ENCODE measurements at regions not wholly inside any gene's neighbourhood (a gene's known extent, or its start where the extent isn't known, plus 50 kb on each side); places are given as distances from the start of the nearest gene placed in this dataset.

DNA sequence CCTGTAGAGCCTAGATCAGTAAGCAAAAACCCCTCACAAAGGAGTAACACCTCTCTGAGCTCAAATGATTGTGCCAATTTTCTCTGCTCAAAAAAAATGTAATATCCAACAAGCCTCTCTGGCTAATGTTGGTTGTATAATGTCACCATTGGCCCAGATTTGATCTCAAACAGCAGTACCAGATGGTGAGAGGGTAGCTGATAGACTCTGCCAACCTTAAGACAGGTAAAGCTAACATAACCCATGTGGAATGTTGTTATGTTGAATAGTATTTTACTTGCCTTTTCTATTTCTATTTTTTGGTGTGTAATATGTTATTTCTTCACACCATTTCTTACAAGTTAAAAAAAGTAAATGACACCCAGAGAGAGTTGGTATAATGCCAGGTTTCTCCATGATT is 166.7 kb upstream of the GUCY1A2 start:
- TF ChIP-seq POLR2A (conservative IDR thresholded peaks at IDR 0.05) (no peak), PCBP2 (IDR thresholded peaks at IDR 0.05; ENCODE audit: low read depth, low read length, poor library complexity, severe bottlenecking) (no peak), CTCF (IDR thresholded peaks at IDR 0.05 in 2 of 3, conservative IDR thresholded peaks at IDR 0.05 in 1 of 3; ENCODE audit: insufficient read depth in 2 of 3, low read depth in 1 of 3, low read length in 3 of 3) (no peak)
- TF ChIP-seq, protein P1, sequence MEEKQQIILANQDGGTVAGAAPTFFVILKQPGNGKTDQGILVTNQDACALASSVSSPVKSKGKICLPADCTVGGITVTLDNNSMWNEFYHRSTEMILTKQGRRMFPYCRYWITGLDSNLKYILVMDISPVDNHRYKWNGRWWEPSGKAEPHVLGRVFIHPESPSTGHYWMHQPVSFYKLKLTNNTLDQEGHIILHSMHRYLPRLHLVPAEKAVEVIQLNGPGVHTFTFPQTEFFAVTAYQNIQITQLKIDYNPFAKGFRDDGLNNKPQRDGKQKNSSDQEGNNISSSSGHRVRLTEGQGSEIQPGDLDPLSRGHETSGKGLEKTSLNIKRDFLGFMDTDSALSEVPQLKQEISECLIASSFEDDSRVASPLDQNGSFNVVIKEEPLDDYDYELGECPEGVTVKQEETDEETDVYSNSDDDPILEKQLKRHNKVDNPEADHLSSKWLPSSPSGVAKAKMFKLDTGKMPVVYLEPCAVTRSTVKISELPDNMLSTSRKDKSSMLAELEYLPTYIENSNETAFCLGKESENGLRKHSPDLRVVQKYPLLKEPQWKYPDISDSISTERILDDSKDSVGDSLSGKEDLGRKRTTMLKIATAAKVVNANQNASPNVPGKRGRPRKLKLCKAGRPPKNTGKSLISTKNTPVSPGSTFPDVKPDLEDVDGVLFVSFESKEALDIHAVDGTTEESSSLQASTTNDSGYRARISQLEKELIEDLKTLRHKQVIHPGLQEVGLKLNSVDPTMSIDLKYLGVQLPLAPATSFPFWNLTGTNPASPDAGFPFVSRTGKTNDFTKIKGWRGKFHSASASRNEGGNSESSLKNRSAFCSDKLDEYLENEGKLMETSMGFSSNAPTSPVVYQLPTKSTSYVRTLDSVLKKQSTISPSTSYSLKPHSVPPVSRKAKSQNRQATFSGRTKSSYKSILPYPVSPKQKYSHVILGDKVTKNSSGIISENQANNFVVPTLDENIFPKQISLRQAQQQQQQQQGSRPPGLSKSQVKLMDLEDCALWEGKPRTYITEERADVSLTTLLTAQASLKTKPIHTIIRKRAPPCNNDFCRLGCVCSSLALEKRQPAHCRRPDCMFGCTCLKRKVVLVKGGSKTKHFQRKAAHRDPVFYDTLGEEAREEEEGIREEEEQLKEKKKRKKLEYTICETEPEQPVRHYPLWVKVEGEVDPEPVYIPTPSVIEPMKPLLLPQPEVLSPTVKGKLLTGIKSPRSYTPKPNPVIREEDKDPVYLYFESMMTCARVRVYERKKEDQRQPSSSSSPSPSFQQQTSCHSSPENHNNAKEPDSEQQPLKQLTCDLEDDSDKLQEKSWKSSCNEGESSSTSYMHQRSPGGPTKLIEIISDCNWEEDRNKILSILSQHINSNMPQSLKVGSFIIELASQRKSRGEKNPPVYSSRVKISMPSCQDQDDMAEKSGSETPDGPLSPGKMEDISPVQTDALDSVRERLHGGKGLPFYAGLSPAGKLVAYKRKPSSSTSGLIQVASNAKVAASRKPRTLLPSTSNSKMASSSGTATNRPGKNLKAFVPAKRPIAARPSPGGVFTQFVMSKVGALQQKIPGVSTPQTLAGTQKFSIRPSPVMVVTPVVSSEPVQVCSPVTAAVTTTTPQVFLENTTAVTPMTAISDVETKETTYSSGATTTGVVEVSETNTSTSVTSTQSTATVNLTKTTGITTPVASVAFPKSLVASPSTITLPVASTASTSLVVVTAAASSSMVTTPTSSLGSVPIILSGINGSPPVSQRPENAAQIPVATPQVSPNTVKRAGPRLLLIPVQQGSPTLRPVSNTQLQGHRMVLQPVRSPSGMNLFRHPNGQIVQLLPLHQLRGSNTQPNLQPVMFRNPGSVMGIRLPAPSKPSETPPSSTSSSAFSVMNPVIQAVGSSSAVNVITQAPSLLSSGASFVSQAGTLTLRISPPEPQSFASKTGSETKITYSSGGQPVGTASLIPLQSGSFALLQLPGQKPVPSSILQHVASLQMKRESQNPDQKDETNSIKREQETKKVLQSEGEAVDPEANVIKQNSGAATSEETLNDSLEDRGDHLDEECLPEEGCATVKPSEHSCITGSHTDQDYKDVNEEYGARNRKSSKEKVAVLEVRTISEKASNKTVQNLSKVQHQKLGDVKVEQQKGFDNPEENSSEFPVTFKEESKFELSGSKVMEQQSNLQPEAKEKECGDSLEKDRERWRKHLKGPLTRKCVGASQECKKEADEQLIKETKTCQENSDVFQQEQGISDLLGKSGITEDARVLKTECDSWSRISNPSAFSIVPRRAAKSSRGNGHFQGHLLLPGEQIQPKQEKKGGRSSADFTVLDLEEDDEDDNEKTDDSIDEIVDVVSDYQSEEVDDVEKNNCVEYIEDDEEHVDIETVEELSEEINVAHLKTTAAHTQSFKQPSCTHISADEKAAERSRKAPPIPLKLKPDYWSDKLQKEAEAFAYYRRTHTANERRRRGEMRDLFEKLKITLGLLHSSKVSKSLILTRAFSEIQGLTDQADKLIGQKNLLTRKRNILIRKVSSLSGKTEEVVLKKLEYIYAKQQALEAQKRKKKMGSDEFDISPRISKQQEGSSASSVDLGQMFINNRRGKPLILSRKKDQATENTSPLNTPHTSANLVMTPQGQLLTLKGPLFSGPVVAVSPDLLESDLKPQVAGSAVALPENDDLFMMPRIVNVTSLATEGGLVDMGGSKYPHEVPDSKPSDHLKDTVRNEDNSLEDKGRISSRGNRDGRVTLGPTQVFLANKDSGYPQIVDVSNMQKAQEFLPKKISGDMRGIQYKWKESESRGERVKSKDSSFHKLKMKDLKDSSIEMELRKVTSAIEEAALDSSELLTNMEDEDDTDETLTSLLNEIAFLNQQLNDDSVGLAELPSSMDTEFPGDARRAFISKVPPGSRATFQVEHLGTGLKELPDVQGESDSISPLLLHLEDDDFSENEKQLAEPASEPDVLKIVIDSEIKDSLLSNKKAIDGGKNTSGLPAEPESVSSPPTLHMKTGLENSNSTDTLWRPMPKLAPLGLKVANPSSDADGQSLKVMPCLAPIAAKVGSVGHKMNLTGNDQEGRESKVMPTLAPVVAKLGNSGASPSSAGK (IDR thresholded peaks at IDR 0.05) = no peak
